SHP77 (cell line): ENCODE measurements at regions not wholly inside any gene's neighbourhood (a gene's known extent, or its start where the extent isn't known, plus 50 kb on each side); places are given as distances from the start of the nearest gene placed in this dataset.

ENCODE experiments used
- DNase-seq, 2 experiments: peaks; one replicate each; lab custom pipeline; 2025; lab: John Stamatoyannopoulos, UW

DNA sequence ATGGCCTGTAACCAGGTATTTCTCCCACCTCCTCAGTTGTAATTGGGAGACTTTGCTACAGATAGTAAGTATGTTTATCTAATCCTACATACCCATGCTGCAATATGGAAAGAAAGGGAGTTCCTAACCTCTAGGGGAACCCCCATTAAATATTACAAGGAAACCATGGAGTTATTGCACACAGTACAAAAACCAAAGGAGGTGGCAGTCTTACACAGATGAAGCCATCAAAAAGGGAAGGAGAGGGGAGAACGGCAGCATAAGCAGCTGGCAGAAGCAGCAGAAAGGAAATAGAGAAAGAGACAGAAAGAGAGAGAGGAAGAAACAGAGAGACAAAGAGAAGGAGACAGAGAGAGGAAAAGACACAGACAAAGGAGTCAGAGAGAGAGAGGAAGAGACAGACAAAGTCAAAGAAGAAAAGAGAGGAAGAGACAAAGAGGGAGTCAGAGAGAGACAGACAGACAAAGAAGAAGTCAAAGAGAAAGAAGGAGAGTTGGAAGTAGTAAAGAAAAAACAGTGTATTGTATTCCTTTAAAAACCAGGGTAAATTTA lies 142.9 kb downstream of the FASLG start:
- no peak for DNase-seq

DNA sequence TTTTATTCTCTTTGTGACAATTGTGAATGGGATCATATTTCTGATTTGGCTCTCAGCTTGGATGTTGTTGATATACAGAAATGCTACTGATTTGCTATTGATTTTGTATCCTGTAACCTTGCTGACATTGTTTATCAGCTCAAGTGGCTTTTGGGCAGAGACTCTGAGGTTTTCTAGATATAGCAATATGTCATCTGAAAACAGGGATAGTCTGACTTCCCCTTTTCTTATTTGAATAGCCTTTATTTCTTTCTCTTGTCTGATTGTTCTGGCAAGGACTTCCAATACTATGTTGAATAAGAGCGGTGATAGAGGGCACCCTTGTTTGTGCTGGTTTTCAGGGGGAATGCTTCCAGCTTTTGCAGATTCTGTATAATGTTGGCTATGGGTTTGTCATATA lies 150.8 kb downstream of the FASLG start:
- no peak for DNase-seq

DNA sequence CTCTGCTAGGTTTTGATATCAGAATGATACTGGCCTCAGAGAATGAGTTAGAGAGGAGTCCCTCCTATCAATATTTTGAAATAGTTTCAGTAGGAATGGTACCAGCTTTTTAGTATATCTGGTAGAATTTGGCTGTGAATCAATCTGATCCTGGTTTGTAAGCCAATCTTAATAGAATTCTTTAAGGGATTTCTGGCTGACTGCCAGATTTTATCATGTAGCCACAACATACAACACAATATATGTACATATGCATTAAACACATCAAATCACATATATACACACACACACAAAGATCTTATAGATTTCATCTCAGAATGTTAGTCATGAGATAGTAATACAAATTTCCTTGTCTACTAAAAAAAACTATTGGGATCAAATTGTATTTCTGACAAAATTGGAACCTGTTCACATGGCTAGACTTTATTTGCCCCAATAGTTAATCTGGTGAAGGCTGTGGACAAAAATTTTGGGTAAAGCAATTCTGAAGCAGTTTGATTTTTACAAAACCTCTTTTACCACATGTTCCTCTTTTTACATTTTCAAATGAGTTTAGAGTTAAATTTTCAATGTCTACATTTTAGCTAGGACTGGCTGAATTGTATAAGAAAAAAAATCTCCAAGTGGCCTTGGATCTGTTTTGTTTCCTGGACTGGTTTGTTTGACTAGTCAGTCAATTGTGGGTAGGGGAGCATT lies 151.7 kb downstream of the FASLG start:
- no peak for DNase-seq

DNA sequence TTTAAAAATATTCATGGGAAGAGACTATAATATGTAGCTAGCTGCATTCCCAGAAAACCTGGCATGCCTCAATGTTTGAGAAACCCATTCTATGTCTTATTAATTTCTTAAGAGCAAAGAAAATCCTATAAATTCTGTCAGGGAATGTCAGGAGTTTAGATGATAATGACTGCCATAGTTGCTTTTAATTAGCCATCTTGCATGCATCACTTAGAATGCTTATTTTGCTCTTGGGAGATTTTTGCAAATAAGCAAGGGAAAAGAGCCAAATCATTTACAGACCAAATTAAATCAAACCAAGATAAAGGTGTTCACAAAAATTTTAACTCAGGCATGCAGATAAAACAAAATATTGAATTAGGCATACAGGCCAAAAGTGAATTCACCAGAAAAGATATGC lies 152.8 kb downstream of the FASLG start:
- no peak for DNase-seq

DNA sequence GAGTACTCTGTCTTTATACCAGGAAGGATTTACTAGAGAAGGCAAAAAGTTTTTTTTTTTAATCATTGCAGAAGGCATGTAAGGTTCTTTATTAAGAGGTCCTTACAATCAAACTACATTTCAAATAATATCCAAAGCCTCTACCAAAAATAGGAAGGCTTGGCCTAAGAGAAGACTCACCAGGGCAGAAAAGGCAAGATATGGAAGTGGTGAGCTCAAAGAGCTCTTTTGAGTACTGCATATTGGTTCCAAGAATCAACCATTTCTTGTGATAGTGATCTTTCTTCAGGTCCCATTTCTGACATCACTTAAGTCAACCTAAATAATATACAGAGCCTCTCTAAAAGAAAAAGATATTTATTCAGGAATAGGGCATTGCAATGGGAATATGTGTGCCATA lies 153.2 kb downstream of the FASLG start:
- no peak for DNase-seq

DNA sequence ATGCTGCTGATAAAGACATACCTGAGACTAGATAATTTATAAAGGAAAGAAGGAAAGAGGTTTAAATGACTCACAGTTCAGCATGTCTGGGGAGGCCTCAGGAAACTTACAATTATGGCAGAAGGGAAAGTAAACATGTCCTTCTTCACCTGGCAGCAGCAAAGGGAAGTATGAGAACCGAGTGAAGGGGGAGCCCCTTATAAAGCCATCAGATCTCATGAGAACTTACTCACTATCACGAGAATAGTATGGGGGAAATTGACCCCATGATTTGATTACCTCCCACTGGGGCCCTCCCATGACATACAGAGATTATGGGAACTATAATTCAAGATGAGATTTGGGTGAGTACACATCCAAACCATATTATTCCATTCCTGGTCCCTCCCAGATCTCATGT lies 154.4 kb downstream of the FASLG start:
- no peak for DNase-seq

DNA sequence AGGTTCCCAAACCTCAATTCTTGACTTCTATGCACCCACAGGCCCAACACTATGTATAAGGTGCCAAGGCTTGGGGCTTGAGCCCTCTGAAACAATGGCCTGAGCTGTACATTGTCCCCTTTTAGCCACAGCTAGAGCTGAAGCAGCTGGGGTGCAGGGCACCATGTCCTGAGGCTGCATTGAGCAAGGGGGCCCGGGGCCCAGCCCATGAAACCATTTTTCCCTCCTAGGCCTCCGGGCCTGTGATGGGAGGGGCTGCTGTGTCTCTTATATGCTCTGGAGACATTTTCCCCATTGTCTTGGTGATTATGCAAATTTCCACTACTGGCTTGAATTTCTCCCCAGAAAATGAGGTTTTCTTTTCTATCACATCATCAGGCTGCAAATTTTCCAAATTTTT lies 155.5 kb downstream of the FASLG start:
- no peak for DNase-seq

DNA sequence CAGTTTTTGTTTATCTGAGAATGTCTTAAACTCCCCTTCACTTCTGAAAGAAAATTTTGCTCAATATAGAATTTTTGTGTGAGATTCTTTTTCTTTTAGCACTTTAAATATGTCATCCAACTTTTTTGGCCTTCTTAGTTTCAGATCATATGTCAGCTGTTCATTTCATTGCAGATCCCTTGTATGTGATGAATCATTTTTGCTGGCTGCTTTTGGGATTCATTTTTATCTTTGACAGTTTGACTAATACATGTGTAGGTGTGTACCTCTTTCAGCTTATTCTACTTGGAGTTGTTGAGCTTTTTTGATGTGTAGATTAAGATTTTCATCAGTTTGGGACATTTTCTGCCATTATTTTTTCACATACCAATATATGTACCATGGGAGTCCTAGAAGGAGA lies 156.8 kb downstream of the FASLG start:
- no peak for DNase-seq

DNA sequence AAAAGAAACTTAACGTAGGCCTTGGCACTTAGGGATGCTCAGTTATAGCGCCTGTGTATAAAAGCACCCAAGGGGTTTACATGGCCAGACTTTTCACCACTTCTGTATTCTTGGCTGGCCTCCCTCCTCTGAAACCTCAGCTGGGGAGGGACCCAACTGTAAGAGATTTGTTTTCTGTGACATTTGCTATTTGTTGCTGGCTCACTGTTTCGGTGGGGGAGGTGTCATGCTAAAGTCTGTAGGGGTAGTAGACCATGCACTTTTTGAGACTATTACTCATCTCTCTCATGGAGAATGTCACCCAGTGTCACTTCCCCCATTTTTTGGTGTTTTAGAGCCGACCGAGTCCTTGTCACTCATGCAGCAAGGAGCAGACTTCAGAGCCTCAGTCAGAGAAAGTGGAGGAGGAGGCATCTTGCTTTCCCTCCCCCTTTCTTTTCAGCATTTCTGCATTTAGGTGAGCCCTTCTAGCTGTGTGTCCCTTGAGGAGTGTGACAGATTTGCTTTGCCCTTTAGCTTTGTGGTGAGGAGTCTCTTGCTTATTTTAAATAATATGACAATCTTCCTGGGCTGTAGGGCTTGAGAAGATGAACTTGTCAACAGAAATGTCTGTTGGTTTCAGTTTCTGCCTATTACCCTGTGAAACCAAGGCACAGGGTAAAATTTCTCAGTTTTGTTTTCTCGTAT lies 160.1 kb downstream of the FASLG start:
- DNase-seq: no peak

DNA sequence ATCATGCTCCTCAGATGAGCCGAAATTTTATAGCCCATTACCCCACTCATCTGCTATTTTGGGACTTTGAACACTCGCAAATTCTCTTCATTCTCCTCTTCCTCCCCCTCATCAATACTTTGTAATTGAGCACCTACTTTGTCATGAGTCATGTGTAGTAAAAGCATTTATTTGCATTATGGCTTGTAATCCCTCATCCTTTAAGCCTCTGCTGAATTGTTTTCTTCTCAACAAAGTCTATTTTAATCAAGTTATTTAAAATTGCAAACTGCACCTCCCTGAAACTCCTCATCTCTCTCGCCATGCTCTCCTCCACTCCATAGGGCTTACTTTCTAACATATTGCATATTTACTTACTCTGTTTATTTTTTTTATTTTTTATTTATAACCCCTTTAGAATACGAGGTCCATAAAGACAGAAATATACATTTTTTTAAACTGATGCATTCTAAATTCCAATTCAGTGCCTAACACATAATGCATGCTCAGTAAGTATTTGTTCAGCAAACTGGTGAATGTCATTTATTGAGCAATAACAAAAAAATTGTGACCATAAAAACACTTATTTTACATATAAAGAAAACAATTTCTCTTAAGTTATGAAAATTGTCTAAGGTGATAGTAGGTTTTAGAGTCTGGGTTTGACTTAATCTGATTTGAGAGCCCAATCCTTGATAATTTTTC lies 161.7 kb downstream of the FASLG start:
- no peak for DNase-seq

DNA sequence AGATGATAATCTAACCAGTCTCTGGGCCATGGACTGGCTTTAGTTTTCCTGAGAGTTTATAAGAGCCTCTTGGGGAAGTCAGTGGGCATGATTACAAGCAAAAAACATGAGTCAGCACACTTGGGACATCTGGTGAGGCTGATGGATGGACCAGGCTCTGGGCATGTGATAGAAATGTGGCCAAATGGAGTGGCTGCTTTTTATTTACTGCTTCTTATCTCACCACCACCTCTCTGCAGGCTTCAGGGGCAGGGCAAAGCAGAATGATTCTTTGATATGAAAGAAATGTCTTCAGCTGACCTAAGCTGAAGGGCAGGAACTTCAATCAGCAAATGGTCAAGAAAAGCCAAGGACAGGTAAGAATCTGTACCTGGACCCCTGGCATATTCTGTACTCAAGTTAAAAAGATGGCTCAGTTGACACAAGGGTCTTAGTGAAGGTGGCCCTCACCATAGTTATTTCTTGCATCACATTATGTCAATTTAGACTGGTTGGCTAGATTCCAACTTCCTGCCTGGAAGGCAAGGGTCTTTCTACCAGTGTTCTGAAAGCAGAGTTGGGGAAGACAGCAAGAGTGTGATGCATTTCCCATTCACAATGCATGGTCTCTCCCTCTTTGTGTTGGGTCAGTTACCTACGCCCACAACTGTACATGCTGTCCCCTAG lies 162.8 kb downstream of the FASLG start:
- DNase-seq: no peak

DNA sequence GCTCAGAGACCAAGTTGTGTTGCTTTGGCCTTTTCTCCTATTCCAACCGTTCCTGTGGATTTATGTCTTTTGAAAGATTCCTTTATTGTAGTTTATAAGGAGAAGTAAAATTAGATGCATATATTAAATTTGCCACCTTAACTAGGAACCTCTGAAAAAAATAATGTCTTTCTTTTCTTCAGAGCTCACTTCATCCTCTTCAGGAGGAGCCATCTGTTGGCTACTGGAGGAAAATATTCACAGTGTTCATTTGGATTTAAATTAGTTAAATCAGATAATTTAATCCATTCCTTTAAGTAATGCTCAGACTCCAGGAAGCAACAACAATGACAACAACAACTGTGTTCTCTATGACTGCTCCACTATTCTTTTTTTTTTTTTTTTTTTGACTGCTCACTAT lies 164.0 kb downstream of the FASLG start:
- no peak for DNase-seq

DNA sequence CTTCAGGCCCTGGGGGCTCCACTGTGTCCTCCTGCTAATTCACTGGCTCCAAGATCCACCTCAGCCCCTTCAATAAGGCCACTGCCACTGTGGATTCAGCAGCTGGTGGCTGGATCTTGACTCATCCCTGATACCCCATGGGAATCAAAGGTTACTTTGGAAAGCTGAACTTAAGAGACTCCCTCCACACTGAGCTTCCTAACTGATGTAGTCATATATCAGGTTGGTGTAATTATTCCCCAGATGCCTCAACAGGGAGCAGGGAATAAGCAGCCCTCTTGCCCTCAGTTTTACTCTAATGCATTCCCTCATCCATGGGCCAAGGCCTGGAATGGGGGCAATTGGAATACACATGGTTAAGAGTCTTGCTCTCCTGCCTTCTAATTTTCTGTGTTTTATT lies 164.6 kb downstream of the FASLG start:
- no peak for DNase-seq

DNA sequence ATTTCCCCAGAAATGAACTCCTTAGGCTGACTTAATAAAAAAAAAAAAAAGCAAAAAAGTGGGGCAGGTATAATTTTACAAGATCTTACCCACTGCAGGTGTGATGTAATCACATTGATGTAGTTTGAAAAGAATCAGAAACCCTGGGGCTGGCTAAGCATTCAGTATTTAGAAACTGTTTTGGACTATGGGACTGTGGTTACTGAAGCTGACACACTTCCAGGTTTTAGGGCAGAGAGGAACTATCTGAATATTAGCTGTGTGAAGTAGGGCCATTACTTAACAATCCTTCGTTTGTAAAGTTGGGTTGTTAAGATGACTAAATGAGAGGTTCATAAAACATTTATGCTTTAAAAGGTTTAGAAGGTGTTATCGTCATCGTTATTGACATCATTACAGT lies 165.3 kb downstream of the FASLG start:
- no peak for DNase-seq

DNA sequence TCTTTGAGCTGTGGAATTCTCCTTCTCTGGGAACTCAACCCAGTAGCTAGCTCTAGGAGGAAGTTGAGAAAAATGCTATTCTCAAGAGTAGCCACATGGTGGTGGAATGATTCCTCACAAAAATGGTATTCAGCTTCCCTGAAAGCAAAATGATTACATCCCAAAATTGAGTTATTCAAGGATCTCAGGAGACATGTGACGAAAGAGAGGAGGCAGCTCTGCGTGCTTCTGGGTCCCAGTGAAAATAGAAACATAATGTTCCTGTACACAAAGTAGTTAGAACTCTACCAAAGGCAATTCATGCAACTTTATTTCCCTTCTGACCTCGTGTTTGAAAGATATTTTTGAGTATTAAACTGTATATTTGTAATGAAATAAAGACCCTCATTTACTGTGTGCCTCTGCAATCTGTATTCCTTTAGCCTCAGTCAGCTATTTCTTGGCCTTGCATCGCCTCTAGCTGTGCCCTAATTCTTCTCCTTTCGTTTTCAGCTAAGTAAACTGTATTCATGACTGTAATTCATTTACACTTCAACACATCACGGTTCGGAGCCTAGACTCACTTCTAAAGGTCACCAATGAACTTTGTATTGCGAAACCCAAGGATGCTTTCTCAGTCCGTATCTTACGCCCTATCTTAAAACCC lies 167.3 kb downstream of the FASLG start:
- DNase-seq: peak; percentile 9 to 19

DNA sequence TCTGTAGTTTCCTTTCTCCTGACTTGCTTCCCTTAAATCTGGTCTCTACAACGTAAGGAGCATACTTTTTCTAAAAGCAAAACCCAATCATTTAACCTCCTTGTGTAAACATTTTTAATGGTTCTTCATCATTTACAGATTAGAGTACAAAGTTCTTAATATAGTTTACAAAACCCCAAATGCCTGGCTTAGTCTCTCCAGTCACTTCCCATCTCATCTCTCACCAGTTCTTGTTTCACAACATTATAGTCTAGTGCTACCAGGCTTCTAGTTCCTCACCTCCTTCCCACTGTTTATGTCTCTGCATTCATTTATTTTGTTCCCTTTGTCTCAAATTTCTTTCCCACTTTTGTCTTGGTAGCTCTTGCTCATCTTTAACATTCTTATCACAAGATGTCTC lies 168.4 kb downstream of the FASLG start:
- DNase-seq: no peak

DNA sequence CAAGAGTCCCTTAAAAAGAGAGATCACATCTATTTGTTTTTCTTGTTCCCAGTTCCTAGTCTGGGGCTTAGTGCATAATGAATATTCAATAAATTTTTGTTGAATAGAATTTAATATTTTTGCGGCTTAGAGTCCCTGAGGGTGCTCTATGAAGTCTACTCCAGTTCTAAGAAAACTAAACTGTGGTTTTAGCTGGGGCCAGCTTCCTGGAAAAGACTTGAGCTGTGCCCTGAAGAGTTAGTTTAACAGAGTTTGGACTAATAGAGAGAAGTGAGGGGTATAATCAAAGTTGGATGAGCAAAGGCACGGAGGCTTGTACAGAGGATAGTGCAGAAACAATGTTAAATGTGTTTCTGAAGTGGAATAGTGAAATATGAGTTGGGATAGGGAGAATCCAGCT lies 168.9 kb downstream of the FASLG start:
- no peak for DNase-seq

DNA sequence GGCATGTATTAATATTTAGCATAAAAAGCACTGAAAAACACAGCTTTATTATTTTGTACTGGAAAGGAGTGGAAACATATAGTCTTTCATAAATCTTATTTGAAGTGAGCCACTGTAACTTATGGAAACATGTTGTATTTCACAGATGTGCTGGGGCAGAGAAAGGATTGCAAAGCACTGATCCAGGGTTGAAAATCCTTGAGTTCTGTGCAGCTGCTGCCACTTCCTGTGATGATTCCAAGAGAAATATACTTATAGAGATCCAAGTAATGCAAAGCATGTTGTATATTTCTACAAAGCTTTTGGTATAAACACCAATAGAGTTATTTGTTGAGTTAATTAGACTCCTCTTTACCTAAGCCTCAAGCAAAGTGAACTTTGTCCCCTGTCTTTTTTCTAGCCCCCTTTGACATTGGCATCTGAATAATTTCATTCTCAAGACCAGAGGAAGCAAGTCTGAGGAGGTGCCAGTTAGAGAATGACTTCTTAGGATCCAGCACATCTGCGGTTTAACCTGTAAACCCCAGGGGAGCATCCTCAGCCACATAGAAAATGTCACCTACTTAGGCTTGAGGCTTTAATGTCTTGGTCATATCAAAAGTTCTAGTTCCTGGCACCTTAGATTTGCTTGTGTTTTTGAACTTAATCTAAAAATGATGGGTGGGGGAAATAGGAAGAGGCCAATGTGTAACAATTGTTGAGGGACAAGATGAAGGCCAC lies 173.3 kb downstream of the FASLG start:
- no peak for DNase-seq

DNA sequence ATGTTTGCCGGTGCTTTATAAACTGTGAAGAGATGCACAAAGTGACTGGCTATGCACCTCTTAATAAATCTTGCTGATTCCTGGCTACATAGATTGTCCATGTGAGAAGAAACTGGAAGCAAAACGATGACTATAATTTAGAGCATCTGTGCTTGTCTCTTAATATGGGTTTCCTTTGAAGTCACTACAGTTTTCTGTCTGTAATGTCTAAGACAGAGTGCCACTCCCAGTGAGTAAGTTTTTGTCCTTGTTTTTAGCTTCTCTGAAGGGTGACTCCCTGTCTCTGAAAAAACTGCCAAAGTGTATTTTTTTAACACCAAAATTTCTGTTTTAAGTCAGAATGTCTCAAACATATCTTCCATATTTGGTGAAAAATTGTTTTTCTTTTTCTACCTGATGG lies 175.1 kb downstream of the FASLG start:
- DNase-seq: no peak

DNA sequence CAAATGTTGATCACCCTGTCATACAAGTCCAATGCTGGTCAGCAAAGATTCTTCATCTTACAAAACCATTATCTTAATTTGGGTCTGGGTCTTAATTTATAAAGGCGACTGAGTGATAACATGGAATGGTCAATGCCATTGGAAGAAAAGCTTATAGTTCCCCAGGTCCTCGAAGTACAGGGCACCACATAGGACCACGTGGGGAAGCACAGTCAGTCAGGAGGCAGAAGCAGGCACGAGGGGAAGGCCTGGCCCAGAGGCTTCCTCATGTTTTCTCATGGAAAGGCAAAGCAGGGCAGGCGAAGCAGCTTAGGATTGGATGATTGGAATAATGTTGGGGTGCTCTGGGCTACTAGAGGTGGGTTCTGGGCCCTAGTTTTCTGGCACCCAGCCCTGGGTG lies 175.7 kb downstream of the FASLG start:
- DNase-seq: no peak

DNA sequence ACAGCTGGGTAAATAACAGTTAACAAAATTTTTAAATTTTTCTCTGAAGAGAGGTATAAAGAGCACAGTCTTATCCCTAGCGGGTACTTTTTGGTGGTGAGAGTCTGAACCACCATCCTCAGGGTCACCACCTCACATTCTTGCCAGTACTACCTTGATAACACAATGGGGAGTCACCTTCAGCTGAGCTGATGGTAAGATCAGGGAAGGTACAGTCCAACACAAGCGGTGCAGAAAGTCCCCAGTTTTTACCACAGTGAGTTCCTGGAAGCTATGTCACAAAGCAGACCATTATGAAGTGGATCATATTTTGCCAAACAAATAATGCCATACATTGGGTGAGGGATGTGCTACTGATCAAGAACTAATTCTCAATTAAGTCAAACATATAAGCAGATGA lies 176.9 kb downstream of the FASLG start:
- DNase-seq: no peak
